Activated CD4-positive, alpha-beta T cell treated with anti-CD3 and anti-CD28 coated beads, Interleukin-2, amount 10 ng/mL, durations not matched to agents 24 days and 14 days (primary cell): ENCODE measurements at regions not wholly inside any gene's neighbourhood (a gene's known extent, or its start where the extent isn't known, plus 50 kb on each side); places are given as distances from the start of the nearest gene placed in this dataset.
"Not testable (repeated sequence)": the region's sequence is repeated elsewhere in the genome, so short reads cannot be mapped to it uniquely, and the experiment has no call there.

ENCODE experiments used
- DNase-seq: peaks from one replicate; pipeline ENCODE4 v3.0.0; 2022
- H3K27ac Mint-ChIP-seq: one replicate; pipeline ENCODE4 v1.8.0; 2022; ENCODE audit warnings: mild to moderate bottlenecking, mixed read lengths
- H3K27me3 Mint-ChIP-seq: one replicate; pipeline ENCODE4 v1.8.0; 2022; ENCODE audit warnings: mixed read lengths
- H3K36me3 Mint-ChIP-seq: one replicate; pipeline ENCODE4 v1.8.0; 2022; ENCODE audit warnings: low read depth, mild to moderate bottlenecking, mixed read lengths
- H3K4me1 Mint-ChIP-seq: one replicate; pipeline ENCODE4 v1.8.0; 2021; ENCODE audit warnings: mixed read lengths
- H3K4me3 Mint-ChIP-seq: one replicate; pipeline ENCODE4 v1.8.0; 2022; ENCODE audit warnings: mild to moderate bottlenecking, moderate library complexity, mixed read lengths
- H3K9me3 Mint-ChIP-seq: one replicate; pipeline ENCODE4 v1.8.0; 2021; ENCODE audit warnings: mixed read lengths
- intact Hi-C: fragments of 100-400 bp; cut with micrococcal nuclease; formaldehyde crosslinking; loops from one replicate; pipeline ENCODE4 v1.15.1; 2023

GRCh38 chr4:103499094-103499493 lies 220.7 kb downstream of the TACR3 start:
- Mint-ChIP-seq H3K27ac (no peak overlapping the region), H3K4me3 (no peak overlapping the region), H3K4me1 (peaks cover 2% of the 10 kb centered on the region), H3K36me3 (no peaks in the 10 kb centered on the region), H3K27me3 (no peaks in the 10 kb centered on the region), H3K9me3 (peaks cover 5% of the 10 kb centered on the region)
- DNase-seq: no peak
- intact Hi-C loops: no loop called here

- intact Hi-C loops: no loop called here
- no peak overlapping the region for H3K27ac Mint-ChIP-seq
- no peaks in the 10 kb centered on the region for H3K27me3 Mint-ChIP-seq
- H3K4me1 Mint-ChIP-seq: peaks cover 2% of the 10 kb centered on the region
- peaks cover 5% of the 10 kb centered on the region for H3K9me3 Mint-ChIP-seq
- H3K36me3 Mint-ChIP-seq: no peaks in the 10 kb centered on the region
- no peak overlapping the region for H3K4me3 Mint-ChIP-seq
- peak; percentile 51 for DNase-seq
Measured at GRCh38 chr4:103498161-103499070, 221.4 kb downstream of the TACR3 start.

GRCh38 chr4:103497692-103498091 lies 222.1 kb downstream of the TACR3 start:
- Mint-ChIP-seq H3K9me3 (peaks cover 5% of the 10 kb centered on the region), H3K4me1 (peaks cover 2% of the 10 kb centered on the region), H3K36me3 (no peaks in the 10 kb centered on the region), H3K27ac (no peak overlapping the region), H3K4me3 (no peak overlapping the region), H3K27me3 (no peaks in the 10 kb centered on the region)
- DNase-seq: peak; percentile 29
- intact Hi-C loops: no loop called here

GRCh38 chr4:103496800-103497199 lies 223.0 kb downstream of the TACR3 start:
- H3K27me3 Mint-ChIP-seq: no peaks in the 10 kb centered on the region
- H3K4me1 Mint-ChIP-seq: peaks cover 2% of the 10 kb centered on the region
- H3K36me3 Mint-ChIP-seq: no peaks in the 10 kb centered on the region
- no peak overlapping the region for H3K27ac Mint-ChIP-seq
- peaks cover 2% of the 10 kb centered on the region for H3K9me3 Mint-ChIP-seq
- H3K4me3 Mint-ChIP-seq: no peak overlapping the region
- DNase-seq: peak; percentile 36
- intact Hi-C loops: no loop called here

GRCh38 chr4:103493450-103494159 lies 226.2 kb downstream of the TACR3 start:
- Mint-ChIP-seq H3K27ac (no peak overlapping the region), H3K4me1 (peaks cover 2% of the 10 kb centered on the region), H3K4me3 (no peak overlapping the region), H3K27me3 (no peaks in the 10 kb centered on the region), H3K36me3 (no peaks in the 10 kb centered on the region), H3K9me3 (no peaks in the 10 kb centered on the region)
- intact Hi-C loops: no loop called here
- peak; percentile 44 for DNase-seq

- H3K4me1 Mint-ChIP-seq, intact Hi-C loops, H3K4me3 Mint-ChIP-seq, H3K27ac Mint-ChIP-seq, H3K9me3 Mint-ChIP-seq, DNase-seq, H3K36me3 Mint-ChIP-seq, H3K27me3 Mint-ChIP-seq: not testable (repeated sequence)
Measured at GRCh38 chr4:103485296-103485695, 234.5 kb downstream of the TACR3 start.

GRCh38 chr4:103484521-103484920 lies 235.3 kb downstream of the TACR3 start:
- intact Hi-C loops: no loop called here
- Mint-ChIP-seq H3K4me1 (no peaks in the 10 kb centered on the region), H3K27me3 (no peaks in the 10 kb centered on the region), H3K27ac (no peak overlapping the region), H3K36me3 (no peaks in the 10 kb centered on the region), H3K9me3 (no peaks in the 10 kb centered on the region), H3K4me3 (no peak overlapping the region)
- DNase-seq: no peak

- no peak overlapping the region for H3K4me3 Mint-ChIP-seq
- peak; percentile 38 for DNase-seq
- no peaks in the 10 kb centered on the region for H3K27me3 Mint-ChIP-seq
- H3K9me3 Mint-ChIP-seq: no peaks in the 10 kb centered on the region
- no peaks in the 10 kb centered on the region for H3K4me1 Mint-ChIP-seq
- H3K27ac Mint-ChIP-seq: no peak overlapping the region
- no peaks in the 10 kb centered on the region for H3K36me3 Mint-ChIP-seq
- intact Hi-C loops: no loop called here
Measured at GRCh38 chr4:103482893-103483292, 236.9 kb downstream of the TACR3 start.

- H3K27ac Mint-ChIP-seq: no peak overlapping the region
- H3K4me1 Mint-ChIP-seq: no peaks in the 10 kb centered on the region
- no peak for DNase-seq
- H3K27me3 Mint-ChIP-seq: no peaks in the 10 kb centered on the region
- H3K36me3 Mint-ChIP-seq: no peaks in the 10 kb centered on the region
- no peak overlapping the region for H3K4me3 Mint-ChIP-seq
- intact Hi-C loops: no loop called here
- H3K9me3 Mint-ChIP-seq: no peaks in the 10 kb centered on the region
Measured at GRCh38 chr4:103482471-103482870, 237.3 kb downstream of the TACR3 start.

GRCh38 chr4:103478734-103479133 lies 241.1 kb downstream of the TACR3 start:
- Mint-ChIP-seq H3K4me3 (no peak overlapping the region), H3K36me3 (no peaks in the 10 kb centered on the region), H3K27me3 (no peaks in the 10 kb centered on the region), H3K4me1 (no peaks in the 10 kb centered on the region), H3K27ac (no peak overlapping the region), H3K9me3 (no peaks in the 10 kb centered on the region)
- DNase-seq: no peak
- intact Hi-C loops: no loop called here

- Mint-ChIP-seq H3K27me3 (no peaks in the 10 kb centered on the region), H3K36me3 (no peaks in the 10 kb centered on the region), H3K9me3 (no peaks in the 10 kb centered on the region), H3K27ac (no peak overlapping the region), H3K4me3 (no peak overlapping the region), H3K4me1 (no peaks in the 10 kb centered on the region)
- no peak for DNase-seq
- intact Hi-C loops: no loop called here
Measured at GRCh38 chr4:103478210-103478609, 241.6 kb downstream of the TACR3 start.

- H3K27ac Mint-ChIP-seq: no peak overlapping the region
- H3K36me3 Mint-ChIP-seq: no peaks in the 10 kb centered on the region
- DNase-seq: no peak
- H3K4me1 Mint-ChIP-seq: no peaks in the 10 kb centered on the region
- H3K27me3 Mint-ChIP-seq: no peaks in the 10 kb centered on the region
- H3K9me3 Mint-ChIP-seq: no peaks in the 10 kb centered on the region
- intact Hi-C loops: no loop called here
- no peak overlapping the region for H3K4me3 Mint-ChIP-seq
Measured at GRCh38 chr4:103457566-103457965, 259.4 kb upstream of the CENPE start.

GRCh38 chr4:103451341-103451740 lies 253.2 kb upstream of the CENPE start:
- DNase-seq: no peak
- H3K27me3 Mint-ChIP-seq: no peaks in the 10 kb centered on the region

GRCh38 chr4:103450693-103451092 lies 252.6 kb upstream of the CENPE start:
- DNase-seq: no peak
- Mint-ChIP-seq H3K36me3 (no peaks in the 10 kb centered on the region), H3K4me1 (no peaks in the 10 kb centered on the region), H3K4me3 (no peak overlapping the region), H3K27ac (no peak overlapping the region), H3K9me3 (no peaks in the 10 kb centered on the region), H3K27me3 (no peaks in the 10 kb centered on the region)
- intact Hi-C loops: no loop called here

More at GRCh38 chr4:103451341-103451740, 253.2 kb upstream of the CENPE start:
- H3K4me1 Mint-ChIP-seq: no peaks in the 10 kb centered on the region
- no peaks in the 10 kb centered on the region for H3K9me3 Mint-ChIP-seq
- intact Hi-C loops: no loop called here
- no peak overlapping the region for H3K4me3 Mint-ChIP-seq
- no peaks in the 10 kb centered on the region for H3K36me3 Mint-ChIP-seq
- H3K27ac Mint-ChIP-seq: no peak overlapping the region
